ENCODE measurements at regions not wholly inside any gene's neighbourhood (a gene's known extent, or its start where the extent isn't known, plus 50 kb on each side); places are given as distances from the start of the nearest gene placed in this dataset.
"Not testable (repeated sequence)": the region's sequence is repeated elsewhere in the genome, so short reads cannot be mapped to it uniquely, and the experiment has no call there.

- TF ChIP-seq CTCF (conservative IDR thresholded peaks at IDR 0.05; ENCODE audit: low read depth, low read length); EZH2 (IDR thresholded peaks at IDR 0.05; ENCODE audit: borderline replicate concordance, low read depth, low read length, poor library complexity, severe bottlenecking): not testable (repeated sequence)
Measured at GRCh38 chr14:19166056-19166455, 198.8 kb downstream of the POTEM start.

Data from A673 (cell line).